ENCODE measurements at regions not wholly inside any gene's neighbourhood (a gene's known extent, or its start where the extent isn't known, plus 50 kb on each side); places are given as distances from the start of the nearest gene placed in this dataset.
"Not testable (repeated sequence)": the region's sequence is repeated elsewhere in the genome, so short reads cannot be mapped to it uniquely, and the experiment has no call there.

DNA sequence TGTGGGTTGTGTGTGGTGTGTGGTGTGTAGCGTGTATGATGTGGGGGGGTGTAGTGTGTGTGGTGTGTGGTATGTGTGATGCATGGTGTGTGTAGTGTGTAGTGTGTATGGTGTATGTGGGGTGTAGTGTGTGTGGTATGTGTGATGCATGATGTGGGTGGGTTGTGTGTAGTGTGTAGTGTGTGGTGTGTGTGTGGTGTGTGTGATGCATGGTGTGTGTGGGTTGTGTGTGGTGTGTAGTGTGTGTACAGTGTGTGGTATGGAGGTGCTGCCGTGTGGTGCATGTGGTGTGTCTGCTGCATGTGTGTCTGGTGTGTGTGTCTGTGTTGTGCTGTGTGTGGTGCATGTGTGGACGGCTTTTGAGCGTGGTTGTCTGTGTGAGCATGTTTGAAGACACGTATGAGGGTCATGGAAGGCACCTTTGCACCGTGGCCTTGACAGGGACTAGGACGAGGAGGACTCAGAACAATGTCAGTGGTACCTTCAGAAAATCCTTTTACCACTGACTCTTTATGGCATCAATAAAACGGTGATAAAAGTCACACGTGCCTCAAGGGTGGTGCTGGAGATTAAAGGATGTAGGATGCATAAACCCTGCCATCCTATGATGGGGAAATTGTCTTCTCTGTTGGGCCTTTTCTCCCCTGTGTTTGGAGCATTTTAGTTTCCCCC is 328.7 kb upstream of the B3GAT1 start:
- DNase-seq: no peak

DNA sequence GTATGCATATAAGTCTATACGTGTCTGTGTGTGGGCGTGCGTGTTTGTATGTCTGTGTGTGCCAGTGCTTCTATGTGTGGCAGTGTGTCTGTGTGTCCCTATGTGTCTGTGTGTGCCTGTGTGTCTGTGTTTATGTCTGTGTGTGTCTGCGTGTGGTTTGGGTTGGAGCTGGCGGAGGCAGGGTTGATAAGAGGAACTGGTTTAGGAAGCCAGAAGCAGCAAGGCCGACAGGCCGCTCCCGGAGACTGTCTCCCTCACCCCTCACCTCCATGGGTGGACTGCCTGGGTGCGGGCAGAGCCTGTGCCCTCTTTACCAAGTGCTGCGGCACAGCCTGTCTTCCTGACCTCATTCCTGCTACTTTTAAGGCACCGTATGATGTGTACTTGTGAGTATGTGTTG is 327.1 kb upstream of the B3GAT1 start:
- DNase-seq: no peak

DNA sequence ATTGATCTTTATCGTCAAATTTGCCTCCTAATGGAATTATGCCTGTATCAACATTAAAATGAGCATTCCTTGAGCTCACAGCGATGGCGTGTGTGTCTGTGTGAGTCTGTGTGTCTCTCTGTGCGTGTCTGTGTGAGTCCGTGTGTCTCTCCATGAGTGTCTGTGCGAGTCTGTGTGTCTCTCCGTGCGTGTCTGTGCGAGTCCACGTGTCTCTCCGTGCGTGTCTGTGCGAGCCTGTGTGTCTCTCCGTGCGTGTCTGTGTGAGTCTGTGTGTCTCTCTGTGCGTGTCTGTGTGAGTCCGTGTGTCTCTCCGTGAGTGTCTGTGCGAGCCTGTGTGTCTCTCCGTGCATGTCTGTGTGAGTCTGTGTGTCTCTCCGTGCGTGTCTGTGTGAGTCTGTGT is 326.5 kb upstream of the B3GAT1 start:
- no peak for DNase-seq

DNA sequence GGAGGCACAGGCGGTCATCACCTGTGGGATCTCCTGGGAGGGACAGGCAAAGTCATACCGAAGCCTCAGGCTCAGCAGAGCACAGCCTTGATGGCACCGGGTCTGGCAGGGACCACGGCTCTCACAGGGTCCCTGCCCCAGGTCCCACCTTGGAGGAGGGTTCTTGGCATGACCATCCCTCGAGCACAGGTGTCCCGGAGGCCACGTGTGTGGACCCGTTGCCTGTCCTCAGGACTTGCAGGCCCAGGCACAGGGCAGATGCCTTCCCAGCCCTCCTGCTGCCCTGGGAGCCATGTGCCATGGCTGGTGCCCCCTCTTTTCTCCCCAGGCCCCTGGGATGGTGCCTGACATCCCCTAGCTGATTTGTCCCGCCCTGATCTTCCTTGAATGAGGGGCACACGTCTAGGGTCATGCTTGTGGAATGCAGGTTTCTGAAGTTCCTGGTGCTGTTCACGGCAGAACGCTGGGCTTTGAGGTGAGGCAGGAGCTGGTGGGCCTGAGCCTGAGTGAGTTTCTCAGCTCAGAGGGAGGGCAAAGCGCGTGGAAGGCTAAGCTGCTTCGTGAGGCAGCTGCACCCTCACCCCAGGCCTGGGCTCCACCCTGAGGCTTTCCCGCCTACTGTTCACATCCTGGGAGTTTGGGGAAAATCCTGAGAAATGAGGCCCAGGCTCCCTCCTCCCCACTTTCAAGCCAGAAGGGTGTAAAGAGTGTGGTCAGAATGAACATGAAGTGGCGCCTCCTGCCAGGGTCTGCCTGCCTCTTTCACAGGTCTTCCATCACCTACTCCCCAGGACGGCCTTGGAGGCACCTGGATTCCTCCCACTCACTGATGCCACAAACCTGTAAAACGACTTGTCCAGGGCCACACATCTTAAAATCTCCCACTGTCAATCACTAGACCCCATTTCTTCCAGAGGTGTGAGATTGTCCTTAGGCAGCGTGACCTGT is 325.8 kb upstream of the B3GAT1 start:
- no peak for DNase-seq

DNA sequence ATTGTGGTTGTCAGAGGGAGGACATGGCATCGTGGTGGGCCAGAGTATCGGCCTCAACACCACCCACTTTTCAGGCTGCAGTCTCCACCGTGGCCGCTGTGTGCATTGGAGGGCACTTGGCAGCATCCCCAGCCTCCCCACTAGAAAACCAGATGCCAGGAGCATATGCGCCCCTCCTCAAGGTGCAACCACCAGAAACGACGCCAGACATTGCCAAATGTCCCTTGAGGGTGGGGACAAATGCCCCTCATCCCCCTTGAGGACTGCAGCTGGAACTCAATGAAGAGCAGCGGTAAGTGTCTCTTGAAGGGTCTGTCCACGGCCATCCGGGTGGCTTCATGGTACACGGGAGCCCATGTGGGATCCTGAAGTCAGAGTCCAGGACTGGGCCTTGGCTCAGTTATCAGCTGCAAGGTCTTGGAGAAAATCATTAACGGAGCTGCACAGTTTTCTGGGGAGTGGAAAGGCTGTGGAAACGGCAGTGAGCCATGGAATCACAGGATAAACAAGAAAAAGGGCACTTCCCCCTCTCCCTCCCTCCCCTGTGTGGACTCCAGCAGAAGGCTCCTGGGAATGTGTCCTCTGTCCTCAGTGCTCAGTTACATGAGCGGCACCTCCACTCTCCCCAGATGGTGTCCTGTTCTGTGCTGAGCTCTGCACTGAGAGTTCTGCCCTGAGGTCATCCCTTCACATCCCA is 324.4 kb upstream of the B3GAT1 start:
- no peak for DNase-seq

- DNase-seq: no peak
Measured at GRCh38 chr11:134734894-134735293, 322.9 kb upstream of the B3GAT1 start.

GRCh38 chr11:134734141-134734845 is 322.3 kb upstream of the B3GAT1 start:
- no peak for DNase-seq

- DNase-seq: no peak
Measured at GRCh38 chr11:134733646-134734045, 321.6 kb upstream of the B3GAT1 start.

GRCh38 chr11:134731213-134731961 is 319.3 kb upstream of the B3GAT1 start:
- DNase-seq: no peak

GRCh38 chr11:134730561-134731212 is 318.6 kb upstream of the B3GAT1 start:
- no peak for DNase-seq

DNA sequence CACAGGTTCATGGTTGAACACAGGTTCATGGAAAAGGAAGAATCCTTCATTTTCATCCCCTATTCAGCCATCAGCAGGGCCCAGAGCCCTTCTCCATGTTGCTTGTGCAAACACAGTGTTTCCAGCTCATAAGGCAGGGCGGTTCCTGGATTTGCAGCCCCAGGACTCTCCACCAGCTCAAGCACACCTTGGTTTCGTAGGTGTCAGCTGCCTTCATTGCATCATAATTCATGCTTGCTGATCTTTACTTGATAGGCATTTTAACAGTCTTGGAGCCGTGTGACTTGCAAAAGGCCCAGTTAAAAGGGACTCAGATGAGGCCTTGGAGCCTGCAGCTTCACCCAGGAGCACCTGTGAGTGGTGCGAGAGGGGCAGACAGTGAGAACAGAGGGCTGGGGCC is 318.1 kb upstream of the B3GAT1 start:
- DNase-seq: no peak

- no peak for DNase-seq
Measured at GRCh38 chr11:134728186-134728585, 316.1 kb upstream of the B3GAT1 start.

DNA sequence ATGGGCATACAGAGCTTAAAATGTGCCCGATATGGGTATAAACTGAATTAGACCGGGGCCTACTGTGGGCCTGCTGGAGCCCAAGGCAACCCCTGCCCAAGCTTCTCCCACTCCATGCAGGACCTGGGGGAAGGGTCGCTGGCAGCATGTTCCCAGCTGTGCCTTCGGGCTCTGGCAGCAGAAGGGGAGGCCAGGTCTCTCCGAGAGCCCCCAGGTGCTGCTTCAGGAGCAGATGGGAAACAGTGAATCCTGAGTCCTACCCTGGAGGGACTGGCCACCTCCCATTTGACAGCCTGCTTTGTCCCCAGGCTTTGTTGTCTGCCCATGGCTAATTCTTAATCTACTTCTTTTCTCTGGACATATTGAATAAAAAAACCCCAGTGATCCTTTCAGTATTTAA is 315.6 kb upstream of the B3GAT1 start:
- no peak for DNase-seq

- no peak for DNase-seq
Measured at GRCh38 chr11:134727204-134727603, 315.2 kb upstream of the B3GAT1 start.

DNA sequence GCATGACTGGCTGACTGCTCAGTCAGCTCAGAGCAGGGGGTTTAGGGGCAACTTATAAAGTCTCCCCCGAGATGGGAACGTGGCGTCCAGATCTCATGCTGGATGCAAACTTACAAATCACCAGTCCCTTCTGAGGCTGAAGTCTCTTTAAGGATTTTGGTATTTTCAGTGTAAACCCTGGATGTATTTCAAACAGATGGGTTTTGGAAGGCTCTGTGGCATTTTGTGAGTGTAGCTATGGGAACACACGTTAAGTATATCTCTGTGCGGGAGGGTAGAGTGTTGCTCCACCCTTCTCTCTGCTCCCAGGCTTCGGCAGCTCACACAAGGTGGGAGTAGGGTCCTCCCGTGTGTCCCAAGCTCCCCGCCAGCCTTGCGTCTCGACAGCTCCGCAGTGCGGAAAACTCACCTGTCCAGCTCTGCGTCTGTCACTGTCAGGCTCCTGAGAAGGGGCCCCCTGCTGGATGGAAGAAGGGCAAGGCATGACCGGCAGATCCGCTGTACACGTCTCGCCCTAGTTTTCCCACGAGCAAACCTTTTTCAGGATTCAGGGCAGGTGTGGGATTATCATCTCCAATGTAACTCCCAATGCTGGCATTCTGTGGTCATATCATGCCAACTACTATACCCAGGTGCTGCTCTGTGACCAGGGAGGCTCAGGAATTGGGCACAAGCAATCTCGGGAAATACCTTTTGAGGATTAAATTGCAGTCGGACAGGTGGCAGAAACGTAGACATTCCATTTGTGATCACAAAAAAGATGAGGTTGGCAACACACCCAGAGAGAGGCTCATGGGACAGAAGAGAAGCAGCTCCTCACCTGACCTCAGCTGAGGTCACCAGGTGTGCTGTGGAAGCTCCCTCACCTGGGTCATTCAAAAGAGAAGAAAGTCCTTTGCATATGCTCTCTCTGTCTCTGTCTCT is 313.9 kb upstream of the B3GAT1 start:
- DNase-seq: no peak

DNA sequence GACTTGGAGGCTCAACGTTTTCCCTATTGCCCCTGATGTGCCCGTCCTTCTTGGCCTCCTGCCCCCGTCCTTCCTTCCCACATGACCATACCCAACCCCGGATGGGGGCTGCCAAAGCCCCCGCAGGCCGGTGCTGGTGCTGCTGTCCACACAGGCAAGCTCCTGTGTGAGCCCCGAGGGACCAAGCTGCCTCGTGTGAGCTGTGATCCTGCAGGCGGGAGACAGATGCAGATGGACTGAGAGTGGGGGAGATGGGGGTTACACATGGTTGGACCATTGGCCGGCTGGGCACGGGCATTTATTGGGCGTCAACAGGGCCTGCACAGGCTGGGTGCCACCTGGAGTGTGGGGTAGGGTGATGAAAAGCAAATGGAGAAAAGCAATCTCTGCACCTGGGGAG is 313.2 kb upstream of the B3GAT1 start:
- DNase-seq: no peak

GRCh38 chr11:134724779-134725140 is 312.7 kb upstream of the B3GAT1 start:
- DNase-seq: no peak

GRCh38 chr11:134724106-134724778 is 312.2 kb upstream of the B3GAT1 start:
- DNase-seq: no peak

GRCh38 chr11:134720691-134721070 is 308.6 kb upstream of the B3GAT1 start:
- DNase-seq: not testable (repeated sequence)
